ENCODE measurements at regions not wholly inside any gene's neighbourhood (a gene's known extent, or its start where the extent isn't known, plus 50 kb on each side); places are given as distances from the start of the nearest gene placed in this dataset.

DNA sequence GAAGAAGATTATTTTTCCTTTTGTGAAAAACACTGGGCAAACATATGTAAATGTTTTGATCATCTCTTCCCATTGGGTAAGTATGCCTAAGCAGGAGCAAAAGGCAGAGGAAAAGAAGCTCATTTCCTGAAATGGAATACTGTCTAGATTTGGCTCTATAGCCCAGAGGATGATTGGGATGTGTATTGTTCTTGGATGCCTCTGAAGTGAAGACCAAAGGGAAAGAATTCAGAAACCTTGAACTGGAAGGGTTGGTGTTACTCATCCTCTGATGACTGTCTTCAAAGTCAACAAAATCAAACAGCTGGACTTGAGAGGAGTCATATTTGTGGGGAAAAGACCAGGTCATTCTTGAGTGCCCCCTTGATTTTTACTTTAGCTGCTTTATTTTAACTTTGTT lies 112.6 kb upstream of the NT5C1B start:
- no peak for TF ChIP-seq CREB1 (IDR thresholded peaks at IDR 0.05; ENCODE audit: low read depth)
- no peak for TF ChIP-seq NFIC (IDR thresholded peaks at IDR 0.05)
- TF ChIP-seq, protein P1, sequence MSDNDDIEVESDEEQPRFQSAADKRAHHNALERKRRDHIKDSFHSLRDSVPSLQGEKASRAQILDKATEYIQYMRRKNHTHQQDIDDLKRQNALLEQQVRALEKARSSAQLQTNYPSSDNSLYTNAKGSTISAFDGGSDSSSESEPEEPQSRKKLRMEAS (IDR thresholded peaks at IDR 0.05): no peak
- no peak for TF ChIP-seq CEBPB (IDR thresholded peaks at IDR 0.05)
